T1000 (cell line): ENCODE measurements at regions not wholly inside any gene's neighbourhood (a gene's known extent, or its start where the extent isn't known, plus 50 kb on each side); places are given as distances from the start of the nearest gene placed in this dataset.
A peak's percentile ranks its signal among the peaks of the same experiment; 100 is the strongest.
"Not testable (repeated sequence)": the region's sequence is repeated elsewhere in the genome, so short reads cannot be mapped to it uniquely, and the experiment has no call there.

Experiments used
- DNase-seq: peaks from one replicate; lab custom pipeline; 2025; ENCODE audit warnings: mixed read lengths; lab: John Stamatoyannopoulos, UW

- DNase-seq: no peak
These were observed 129.5 kb upstream of the PZP start for GRCh38 chr12:9337656-9338055.

- DNase-seq: not testable (repeated sequence)
These were observed 128.3 kb upstream of the PZP start for GRCh38 chr12:9336375-9337011.

GRCh38 chr12:9335867-9336266, 127.7 kb upstream of the PZP start:
- no peak for DNase-seq

GRCh38 chr12:9334964-9335363, 126.8 kb upstream of the PZP start:
- DNase-seq: no peak

- peak; percentile 13 for DNase-seq
These were observed 126.0 kb upstream of the PZP start for GRCh38 chr12:9334041-9334692.

- DNase-seq: no peak
These were observed 125.0 kb upstream of the PZP start for GRCh38 chr12:9333161-9333560.

GRCh38 chr12:9332564-9332963, 124.4 kb upstream of the PZP start:
- no peak for DNase-seq

GRCh38 chr12:9331218-9331626, 123.0 kb upstream of the PZP start:
- DNase-seq: peak; percentile 33

- no peak for DNase-seq
These were observed 120.8 kb upstream of the PZP start for GRCh38 chr12:9329019-9329418.

GRCh38 chr12:9328065-9328464, 119.9 kb upstream of the PZP start:
- DNase-seq: no peak

- DNase-seq: no peak
These were observed 119.1 kb upstream of the PZP start for GRCh38 chr12:9327320-9327719.

GRCh38 chr12:9326849-9327248, 118.7 kb upstream of the PZP start:
- DNase-seq: not testable (repeated sequence)

GRCh38 chr12:9326085-9326484, 117.9 kb upstream of the PZP start:
- DNase-seq: no peak

- DNase-seq: no peak
These were observed 117.3 kb upstream of the PZP start for GRCh38 chr12:9325471-9325870.

GRCh38 chr12:9324782-9325181, 116.6 kb upstream of the PZP start:
- DNase-seq: no peak

GRCh38 chr12:9323144-9323681, 115.0 kb upstream of the PZP start:
- DNase-seq: no peak

- no peak for DNase-seq
These were observed 111.6 kb upstream of the PZP start for GRCh38 chr12:9319842-9320173.

- DNase-seq: no peak
These were observed 111.0 kb upstream of the PZP start for GRCh38 chr12:9319044-9319841.

GRCh38 chr12:9313479-9313878, 105.3 kb upstream of the PZP start:
- not testable (repeated sequence) for DNase-seq

- not testable (repeated sequence) for DNase-seq
These were observed 104.5 kb upstream of the PZP start for GRCh38 chr12:9312406-9313392.

GRCh38 chr12:9311454-9311853, 103.3 kb upstream of the PZP start:
- not testable (repeated sequence) for DNase-seq

- not testable (repeated sequence) for DNase-seq
These were observed 102.5 kb upstream of the PZP start for GRCh38 chr12:9310645-9311044.
